ENCODE measurements at regions not wholly inside any gene's neighbourhood (a gene's known extent, or its start where the extent isn't known, plus 50 kb on each side); places are given as distances from the start of the nearest gene placed in this dataset.

- TF ChIP-seq JUND (IDR thresholded peaks at IDR 0.05) (no peak), SIN3A (IDR thresholded peaks at IDR 0.05; ENCODE audit: low read depth) (no peak), EZH2 (IDR thresholded peaks at IDR 0.05) (no peak), MAX (IDR thresholded peaks at IDR 0.05) (no peak)
- RAD21 ChIA-PET (ENCODE audit: low non-redundant PET in 1 of 2, low total read pairs in 2 of 2, uncharacterized antibody in 2 of 2, unreplicated experiment in 2 of 2) = no interaction called here
- BruUV-seq (replicated peaks) = no TSS peak
- no peak overlapping the region for H3K27ac ChIP-seq (ENCODE audit: low read depth, low read length)
- H3K36me3 ChIP-seq (ENCODE audit: control insufficient read depth in 1 of 2, insufficient read depth in 2 of 2, low read length in 2 of 2) = no peaks in the 10 kb centered on the region
- H3K79me2 ChIP-seq (ENCODE audit: insufficient read depth, low read length) = no peaks in the 10 kb centered on the region
- POLR2A ChIA-PET = no interaction called here
- CTCF ChIA-PET = no interaction called here
- H2AFZ ChIP-seq (ENCODE audit: low read depth, low read length, poor library complexity, severe bottlenecking) = no peak overlapping the region
- no peaks in the 10 kb centered on the region for H3K9me2 ChIP-seq (ENCODE audit: insufficient read depth)
- no peaks in the 10 kb centered on the region for H3K4me1 ChIP-seq (ENCODE audit: control insufficient read depth in 1 of 2, insufficient read depth in 2 of 2, low read length in 2 of 2)
- intact Hi-C loops (cut with micrococcal nuclease) = no loop called here
- no peak overlapping the region for H3K9ac ChIP-seq (ENCODE audit: low read length)
- ATAC-seq = no peak
- H3K9me3 ChIP-seq (ENCODE audit: control insufficient read depth in 1 of 2, insufficient read depth in 1 of 2, low read depth in 1 of 2, low read length in 2 of 2) = peaks cover 0 to 5% of the 10 kb centered on the region in 2 experiments; a peak in 1 of 4 replicates
- DNase-seq (ENCODE audit: low read depth, low spot score) = no peak
- H3K27me3 ChIP-seq (ENCODE audit: insufficient read depth, low read length) = 0 out of 2 replicates have a peak, but pooled peaks cover under 1% of the 10 kb centered on the region
- H3K4me2 ChIP-seq (ENCODE audit: low read length) = no peak overlapping the region
- H4K20me1 ChIP-seq (ENCODE audit: insufficient read depth) = no peaks in the 10 kb centered on the region
- no peak overlapping the region for H3K4me3 ChIP-seq (replicated peaks in 1 of 2; ENCODE audit: low read depth in 1 of 2, low read length in 2 of 2)
These were observed 100.2 kb upstream of the SYT6 start for GRCh38 chr1:114253900-114254299.

DNA sequence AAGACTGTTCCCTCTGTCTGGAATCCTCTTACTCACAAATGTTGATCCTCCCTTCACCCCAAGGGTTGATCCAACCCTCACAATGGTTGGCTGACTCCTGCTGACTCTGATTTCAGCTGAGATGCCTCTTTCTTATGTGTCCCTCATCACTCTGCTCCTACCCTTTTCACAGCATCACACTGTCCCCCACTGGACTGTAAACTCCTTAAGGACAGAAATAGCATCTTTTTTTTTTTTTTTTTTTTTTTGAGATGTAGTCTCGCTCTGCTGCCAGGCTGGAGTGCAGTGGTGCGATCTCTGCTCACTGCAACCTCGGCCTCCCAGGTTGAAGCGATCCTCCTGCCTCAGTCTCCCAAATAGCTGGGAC lies 97.9 kb upstream of the SYT6 start:
- Histone ChIP-seq H3K27ac (ENCODE audit: low read depth, low read length) (no peak overlapping the region), H3K9me3 (ENCODE audit: control insufficient read depth in 1 of 2, insufficient read depth in 1 of 2, low read depth in 1 of 2, low read length in 2 of 2) (peaks cover 0 to 5% of the 10 kb centered on the region in 2 experiments; a peak in 1 of 4 replicates), H3K9ac (ENCODE audit: low read length) (no peak overlapping the region), H2AFZ (ENCODE audit: low read depth, low read length, poor library complexity, severe bottlenecking) (no peak overlapping the region), H3K9me2 (ENCODE audit: insufficient read depth) (no peaks in the 10 kb centered on the region), H3K4me2 (ENCODE audit: low read length) (no peak overlapping the region), H3K27me3 (ENCODE audit: insufficient read depth, low read length) (0 out of 2 replicates have a peak, but pooled peaks cover 5% of the 10 kb centered on the region), H3K4me1 (ENCODE audit: control insufficient read depth in 1 of 2, insufficient read depth in 2 of 2, low read length in 2 of 2) (no peaks in the 10 kb centered on the region), H3K4me3 (replicated peaks in 1 of 2; ENCODE audit: low read depth in 1 of 2, low read length in 2 of 2) (no peak overlapping the region), H3K79me2 (ENCODE audit: insufficient read depth, low read length) (no peaks in the 10 kb centered on the region), H3K36me3 (ENCODE audit: control insufficient read depth in 1 of 2, insufficient read depth in 2 of 2, low read length in 2 of 2) (no peaks in the 10 kb centered on the region), H4K20me1 (ENCODE audit: insufficient read depth) (no peaks in the 10 kb centered on the region)
- CTCF ChIA-PET = interaction anchor here (1.3 kb wide), 1 partner anchor 31 kb away, joined by 3 read pairs; no protein-coding TSS in a partner anchor
- RAD21 ChIA-PET (ENCODE audit: low non-redundant PET in 1 of 2, low total read pairs in 2 of 2, uncharacterized antibody in 2 of 2, unreplicated experiment in 2 of 2) = no interaction called here
- POLR2A ChIA-PET = no interaction called here
- no TSS peak for BruUV-seq (replicated peaks)
- intact Hi-C loops (cut with micrococcal nuclease) = no loop called here
- ATAC-seq (no peak), DNase-seq (ENCODE audit: low read depth, low spot score) (no peak)
- TF ChIP-seq SIN3A (IDR thresholded peaks at IDR 0.05; ENCODE audit: low read depth) = no peak
- no peak for TF ChIP-seq RAD21 (IDR thresholded peaks at IDR 0.05; ENCODE audit: low read depth)
- no peak for TF ChIP-seq EZH2phosphoT487 (IDR thresholded peaks at IDR 0.05; ENCODE audit: borderline replicate concordance)
- no peak for TF ChIP-seq MAX (IDR thresholded peaks at IDR 0.05)
- TF ChIP-seq, protein P1, sequence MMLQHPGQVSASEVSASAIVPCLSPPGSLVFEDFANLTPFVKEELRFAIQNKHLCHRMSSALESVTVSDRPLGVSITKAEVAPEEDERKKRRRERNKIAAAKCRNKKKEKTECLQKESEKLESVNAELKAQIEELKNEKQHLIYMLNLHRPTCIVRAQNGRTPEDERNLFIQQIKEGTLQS (IDR thresholded peaks at IDR 0.05) = no peak
- TF ChIP-seq YY1 (IDR thresholded peaks at IDR 0.05; ENCODE audit: extremely low read depth, insufficient replicate concordance, low read depth, low read length) = no peak
- no peak for TF ChIP-seq ZBTB33 (IDR thresholded peaks at IDR 0.05; ENCODE audit: extremely low read depth, insufficient replicate concordance, low read length)
- no peak for TF ChIP-seq TCF7L2 (IDR thresholded peaks at IDR 0.05; ENCODE audit: borderline replicate concordance, extremely low read depth, insufficient read depth, insufficient read length)
- no peak for TF ChIP-seq ZNF274 (IDR thresholded peaks at IDR 0.05; ENCODE audit: low read depth, low read length)
- no peak for TF ChIP-seq ELF1 (IDR thresholded peaks at IDR 0.05; ENCODE audit: borderline replicate concordance, low read depth)
- no peak for TF ChIP-seq EZH2 (IDR thresholded peaks at IDR 0.05)
- no peak for TF ChIP-seq EGR1 (IDR thresholded peaks at IDR 0.05; ENCODE audit: low read depth)
- TF ChIP-seq SRF (IDR thresholded peaks at IDR 0.05; ENCODE audit: low read depth) = no peak
- TF ChIP-seq POLR2A (IDR thresholded peaks at IDR 0.05; ENCODE audit: borderline replicate concordance, extremely low read depth, insufficient read depth, insufficient read length) = no peak
- no peak for TF ChIP-seq CTCF (IDR thresholded peaks at IDR 0.05 in 2 of 3, conservative IDR thresholded peaks at IDR 0.05 in 1 of 3; ENCODE audit: borderline replicate concordance in 1 of 3, insufficient read depth in 1 of 3, low read depth in 2 of 3, low read length in 2 of 3)
